ENCODE measurements at regions not wholly inside any gene's neighbourhood (a gene's known extent, or its start where the extent isn't known, plus 50 kb on each side); places are given as distances from the start of the nearest gene placed in this dataset.

- Histone ChIP-seq H3K27ac (ENCODE audit: low read depth) (no peak overlapping the region), H3K4me3 (no peak overlapping the region), H3K9me2 (ENCODE audit: insufficient read depth) (no peaks in the 10 kb centered on the region; the same call in 1 of the 2 replicates), H3K27me3 (ENCODE audit: insufficient read depth) (no peaks in the 10 kb centered on the region), H3K4me1 (ENCODE audit: insufficient read depth) (no peaks in the 10 kb centered on the region), H3F3A (replicated peaks; ENCODE audit: low read depth) (no peaks in the 10 kb centered on the region), H4K20me1 (replicated peaks; ENCODE audit: insufficient read depth) (no peaks in the 10 kb centered on the region), H2AFZ (peak overlapping the region; percentile 48; the same call in 1 of the 2 replicates), H3K4me2 (no peak overlapping the region), H3K36me3 (ENCODE audit: insufficient read depth) (no peaks in the 10 kb centered on the region), H3K79me2 (replicated peaks; ENCODE audit: insufficient read depth) (no peaks in the 10 kb centered on the region)
- H3K36me3 Mint-ChIP-seq (ENCODE audit: low read depth), result no peaks in the 10 kb centered on the region
- H3K4me3 Mint-ChIP-seq, result no peak overlapping the region
- no peaks in the 10 kb centered on the region for H3K9me3 Mint-ChIP-seq
- ATAC-seq, result no peak
- peaks cover 1% of the 10 kb centered on the region for H3K27me3 Mint-ChIP-seq (ENCODE audit: insufficient read depth, low read depth, poor library complexity)
- peaks cover 8% of the 10 kb centered on the region for H3K4me1 Mint-ChIP-seq
- H3K27ac Mint-ChIP-seq, result peak overlapping the region; percentile 24; the same call in 1 of the 2 replicates
- no peak for DNase-seq (ENCODE audit: low spot score)
- TF ChIP-seq EZH2 (IDR thresholded peaks at IDR 0.05; ENCODE audit: low read depth, unreplicated experiment) (no peak), ZNF331 (CRISPR knock-in tag; IDR thresholded peaks at IDR 0.05; ENCODE audit: low read depth) (no peak), JUNB (IDR thresholded peaks at IDR 0.05; ENCODE audit: unreplicated experiment) (no peak), CREB1 (CRISPR knock-in tag; IDR thresholded peaks at IDR 0.05; ENCODE audit: low read depth) (no peak), STAT1 (IDR thresholded peaks at IDR 0.05; ENCODE audit: unreplicated experiment) (no peak), ZNF462 (CRISPR knock-in tag; IDR thresholded peaks at IDR 0.05) (no peak)
Measured at GRCh38 chr7:18288322-18289037, 207.1 kb upstream of the HDAC9 start.

Measured in GM23338 (cell line).